A549 (cell line): ENCODE measurements at regions not wholly inside any gene's neighbourhood (a gene's known extent, or its start where the extent isn't known, plus 50 kb on each side); places are given as distances from the start of the nearest gene placed in this dataset.

Experiments
- ATAC-seq, 2 experiments: fragments of 200-7000 bp in 1 of 2; fragments of >200 bp in 1 of 2; cut with Nextera tagmentation in 1 of 2; cut with Tn5 transposase in 1 of 2; 3 replicates each; pipeline versions ENCODE4 v1.8.0 to v1.9.1; 2018 to 2020; ENCODE audit warnings: mild to moderate bottlenecking in 1 of 2, moderate library complexity in 1 of 2
- CTCF ChIA-PET: fragments of 300-600 bp; sonication (Branson Sonifier 250); formaldehyde crosslinking; extraction: SDS; loops from one replicate; lab custom pipeline; 2021; ENCODE audit warnings: antibody characterized with exemption, inconsistent platforms; lab: Yijun Ruan, JAX
- POLR2A ChIA-PET: fragments of 350-600 bp; formaldehyde crosslinking; extraction: SDS; loops from one replicate; lab custom pipeline; 2021; ENCODE audit warnings: antibody characterized with exemption, inconsistent platforms; lab: Yijun Ruan, JAX
- DNase-seq, 2 experiments: peaks; one replicate each; pipeline versions ENCODE4 v3.0.0 to v3.0.0-alpha.2; 2011 to 2016; ENCODE audit warnings: low read depth in 1 of 2, low spot score in 1 of 2
- FAIRE-seq: peaks from 2 replicates; lab custom pipeline; 2011; peaks lifted over from hg19 to GRCh38; lab: Jason Lieb, UNC
- H3K27ac ChIP-seq, 2 experiments: fragments of >200 bp; sonication (Bioruptor Twin); formaldehyde crosslinking; 3 replicates each; pipeline ENCODE4 v1.5.1; 2016 to 2017
- H3K4me1 ChIP-seq: fragments of >200 bp; sonication (Bioruptor Twin); formaldehyde crosslinking; 3 replicates; pipeline ENCODE4 v1.6.1; 2016
- H3K4me2 ChIP-seq: fragments of >200 bp; sonication (Bioruptor Twin); formaldehyde crosslinking; 3 replicates; pipeline ENCODE4 v1.6.1; 2016
- H3K4me3 ChIP-seq: fragments of >200 bp; sonication (Bioruptor Twin); formaldehyde crosslinking; 3 replicates; pipeline ENCODE4 v1.5.1; 2016
- H3K9me3 ChIP-seq: fragments of >200 bp; sonication (Bioruptor Twin); formaldehyde crosslinking; 3 replicates; pipeline ENCODE4 v1.6.1; 2016
- CBX2 ChIP-seq: fragments of 200-600 bp; sonication (generic); IDR thresholded peaks from 2 replicates; pipeline ENCODE4 v1.6.1; 2016; ENCODE audit warnings: low read depth, mild to moderate bottlenecking, borderline replicate concordance
- EHF ChIP-seq: fragments of 250-450 bp; sonication (Bioruptor Pico); IDR thresholded peaks from 2 replicates; pipeline ENCODE4 v1.5.0; 2020; ENCODE audit warnings: mild to moderate bottlenecking
- FOSB ChIP-seq: fragments of 250-450 bp; sonication (Bioruptor Pico); IDR thresholded peaks from 2 replicates; pipeline ENCODE4 v1.5.0; 2020; ENCODE audit warnings: mild to moderate bottlenecking, moderate library complexity
- HDAC2 ChIP-seq: fragments of 200-600 bp; sonication (generic); IDR thresholded peaks from 2 replicates; pipeline ENCODE4 v1.6.1; 2016
- HOXA7 ChIP-seq: fragments of 250-450 bp; sonication (Bioruptor Pico); IDR thresholded peaks from 2 replicates; pipeline ENCODE4 v1.5.0; 2020; ENCODE audit warnings: mild to moderate bottlenecking, moderate library complexity
- HOXB5 ChIP-seq: fragments of 250-450 bp; sonication (Bioruptor Pico); IDR thresholded peaks from 2 replicates; pipeline ENCODE4 v1.5.0; 2020; ENCODE audit warnings: mild to moderate bottlenecking, moderate library complexity
- JUNB ChIP-seq: fragments of >200 bp; sonication (Bioruptor Twin); formaldehyde crosslinking; IDR thresholded peaks from 2 replicates; pipeline ENCODE4 v1.6.1; 2016
- MYC ChIP-seq: IDR thresholded peaks from 2 replicates; pipeline ENCODE4 v1.6.1; 2012; ENCODE audit warnings: mild to moderate bottlenecking, inconsistent platforms, low read length, improper control_type of control experiment, borderline replicate concordance
- NFE2L2 ChIP-seq: fragments of 150-350 bp; conservative IDR thresholded peaks from 2 replicates; pipeline ENCODE4 v1.6.1; 2014; ENCODE audit warnings: low read length
- POLR2A ChIP-seq: IDR thresholded peaks from 2 replicates; pipeline ENCODE4 v1.6.1; 2012; ENCODE audit warnings: mild to moderate bottlenecking, low read length
- RAD21 ChIP-seq, 2 experiments: fragments of >200 bp in 1 of 2; sonication (Bioruptor Twin) in 1 of 2; formaldehyde crosslinking in 1 of 2; IDR thresholded peaks in 1 of 2; conservative IDR thresholded peaks in 1 of 2; 2 replicates in 1 of 2; 3 replicates in 1 of 2; pipeline ENCODE4 v1.6.1; 2012 to 2018; ENCODE audit warnings: inconsistent platforms in 1 of 2
- RFX5 ChIP-seq: fragments of 450-650 bp; IDR thresholded peaks from 2 replicates; pipeline ENCODE4 v1.7.1; 2014; ENCODE audit warnings: antibody characterized with exemption, mild to moderate bottlenecking, moderate library complexity
- SREBF2 ChIP-seq: fragments of 450-650 bp; IDR thresholded peaks from 2 replicates; pipeline ENCODE4 v1.6.1; 2014; ENCODE audit warnings: mild to moderate bottlenecking, moderate library complexity
- TFCP2L1 ChIP-seq: fragments of 250-450 bp; sonication (Bioruptor Pico); IDR thresholded peaks from 2 replicates; pipeline ENCODE4 v1.5.0; 2021; ENCODE audit warnings: mild to moderate bottlenecking
- ZC3H11A ChIP-seq: fragments of 450-650 bp; IDR thresholded peaks from 2 replicates; pipeline ENCODE4 v1.6.1; 2014; ENCODE audit warnings: antibody characterized with exemption, mild to moderate bottlenecking
- ZFP36 ChIP-seq: fragments of 450-650 bp; IDR thresholded peaks from 2 replicates; pipeline ENCODE4 v1.6.1; 2014; ENCODE audit warnings: borderline replicate concordance; ENCODE audit not compliant: partially characterized antibody
- ZNF302 ChIP-seq: fragments of 250-450 bp; sonication (Bioruptor Pico); IDR thresholded peaks from 2 replicates; pipeline ENCODE4 v1.9.0; 2021; ENCODE audit warnings: inconsistent platforms, mild to moderate bottlenecking, moderate library complexity
- ZSCAN20 ChIP-seq: fragments of 250-450 bp; sonication (Bioruptor Pico); IDR thresholded peaks from 2 replicates; pipeline ENCODE4 v1.8.0; 2022; ENCODE audit warnings: mild to moderate bottlenecking, moderate library complexity
- WGBS: methylation state at CpG from one replicate; pipeline ENCODE4 v1.1.6; 2017; ENCODE audit errors: missing lambda C conversion rate; 5-methylcytosine and 5-hydroxymethylcytosine counted together
- small RNA-seq, 6 experiments: library from RNA; depleted of rRNA; stranded (forward); fragments of <200 nt; gene quantifications; one replicate each; pipeline ENCODE3, GENCODE V24; 2012
- TF ChIP-seq, protein P1 (sequence below): fragments of >200 bp; sonication (Bioruptor Twin); formaldehyde crosslinking; IDR thresholded peaks from 3 replicates; pipeline ENCODE4 v1.6.1; 2016
- TF ChIP-seq, protein P2 (sequence below): fragments of 450-650 bp; IDR thresholded peaks from 2 replicates; pipeline ENCODE4 v1.6.1; 2014; ENCODE audit warnings: antibody characterized with exemption
- TF ChIP-seq, protein P3 (sequence below): fragments of >200 bp; sonication (Bioruptor Twin); formaldehyde crosslinking; IDR thresholded peaks from 2 replicates; pipeline ENCODE4 v1.6.1; 2016
- TF ChIP-seq, protein P4 (sequence below): fragments of 250-450 bp; sonication (Bioruptor Pico); IDR thresholded peaks from 2 replicates; pipeline ENCODE4 v1.5.0; 2020; ENCODE audit warnings: low read depth, mild to moderate bottlenecking, moderate library complexity

DNA sequence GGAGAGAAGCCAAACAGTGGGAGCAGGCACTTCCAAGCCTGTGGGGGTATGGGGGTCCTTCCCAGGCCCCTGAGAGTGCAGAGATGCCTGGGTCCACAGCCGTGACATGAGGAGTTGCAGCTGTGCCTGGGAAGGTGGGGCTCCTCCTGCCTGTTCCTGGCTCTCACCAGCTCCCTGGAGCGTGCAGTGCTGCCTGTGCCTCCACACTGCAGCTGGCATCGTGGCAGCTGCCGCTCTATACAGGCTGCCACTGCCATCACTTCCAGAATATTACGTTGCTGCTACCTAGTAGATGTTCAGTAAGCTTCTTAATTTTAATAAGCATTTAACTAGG, 223.7 kb downstream of the KCNC2 start:
- TF ChIP-seq JUNB = no peak
- TF ChIP-seq, protein P1, sequence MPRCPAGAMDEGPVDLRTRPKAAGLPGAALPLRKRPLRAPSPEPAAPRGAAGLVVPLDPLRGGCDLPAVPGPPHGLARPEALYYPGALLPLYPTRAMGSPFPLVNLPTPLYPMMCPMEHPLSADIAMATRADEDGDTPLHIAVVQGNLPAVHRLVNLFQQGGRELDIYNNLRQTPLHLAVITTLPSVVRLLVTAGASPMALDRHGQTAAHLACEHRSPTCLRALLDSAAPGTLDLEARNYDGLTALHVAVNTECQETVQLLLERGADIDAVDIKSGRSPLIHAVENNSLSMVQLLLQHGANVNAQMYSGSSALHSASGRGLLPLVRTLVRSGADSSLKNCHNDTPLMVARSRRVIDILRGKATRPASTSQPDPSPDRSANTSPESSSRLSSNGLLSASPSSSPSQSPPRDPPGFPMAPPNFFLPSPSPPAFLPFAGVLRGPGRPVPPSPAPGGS = no peak
- no peak for TF ChIP-seq ZC3H11A
- TF ChIP-seq, protein P2, sequence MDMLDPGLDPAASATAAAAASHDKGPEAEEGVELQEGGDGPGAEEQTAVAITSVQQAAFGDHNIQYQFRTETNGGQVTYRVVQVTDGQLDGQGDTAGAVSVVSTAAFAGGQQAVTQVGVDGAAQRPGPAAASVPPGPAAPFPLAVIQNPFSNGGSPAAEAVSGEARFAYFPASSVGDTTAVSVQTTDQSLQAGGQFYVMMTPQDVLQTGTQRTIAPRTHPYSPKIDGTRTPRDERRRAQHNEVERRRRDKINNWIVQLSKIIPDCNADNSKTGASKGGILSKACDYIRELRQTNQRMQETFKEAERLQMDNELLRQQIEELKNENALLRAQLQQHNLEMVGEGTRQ = no peak
- TF ChIP-seq HDAC2 = no peak
- TF ChIP-seq, protein P3, sequence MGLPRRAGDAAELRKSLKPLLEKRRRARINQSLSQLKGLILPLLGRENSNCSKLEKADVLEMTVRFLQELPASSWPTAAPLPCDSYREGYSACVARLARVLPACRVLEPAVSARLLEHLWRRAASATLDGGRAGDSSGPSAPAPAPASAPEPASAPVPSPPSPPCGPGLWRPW = no peak
- no peak for TF ChIP-seq EHF (CRISPR knock-in tag)
- no peak for TF ChIP-seq ZSCAN20 (CRISPR knock-in tag)
- no peak for TF ChIP-seq MYC
- TF ChIP-seq ZNF302 (CRISPR knock-in tag) = no peak
- TF ChIP-seq, protein P4, sequence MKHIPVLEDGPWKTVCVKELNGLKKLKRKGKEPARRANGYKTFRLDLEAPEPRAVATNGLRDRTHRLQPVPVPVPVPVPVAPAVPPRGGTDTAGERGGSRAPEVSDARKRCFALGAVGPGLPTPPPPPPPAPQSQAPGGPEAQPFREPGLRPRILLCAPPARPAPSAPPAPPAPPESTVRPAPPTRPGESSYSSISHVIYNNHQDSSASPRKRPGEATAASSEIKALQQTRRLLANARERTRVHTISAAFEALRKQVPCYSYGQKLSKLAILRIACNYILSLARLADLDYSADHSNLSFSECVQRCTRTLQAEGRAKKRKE = no peak
- TF ChIP-seq RFX5 = no peak
- TF ChIP-seq NFE2L2 = no peak
- TF ChIP-seq FOSB (CRISPR knock-in tag) = no peak
- no peak for FAIRE-seq
- H3K27ac ChIP-seq = no peak overlapping the region
- 61% methylated on average over 5 of the region's 5 CpGs for WGBS
- no peak overlapping the region for H3K4me3 ChIP-seq
- no peaks in the 10 kb centered on the region for H3K9me3 ChIP-seq
- H3K4me1 ChIP-seq = no peaks in the 10 kb centered on the region
- CTCF ChIA-PET = no interaction called here
- no peak; a peak in 1 of 6 replicates for ATAC-seq
- no peak for DNase-seq
- H3K4me2 ChIP-seq = no peak overlapping the region
- POLR2A ChIA-PET = no interaction called here

DNA sequence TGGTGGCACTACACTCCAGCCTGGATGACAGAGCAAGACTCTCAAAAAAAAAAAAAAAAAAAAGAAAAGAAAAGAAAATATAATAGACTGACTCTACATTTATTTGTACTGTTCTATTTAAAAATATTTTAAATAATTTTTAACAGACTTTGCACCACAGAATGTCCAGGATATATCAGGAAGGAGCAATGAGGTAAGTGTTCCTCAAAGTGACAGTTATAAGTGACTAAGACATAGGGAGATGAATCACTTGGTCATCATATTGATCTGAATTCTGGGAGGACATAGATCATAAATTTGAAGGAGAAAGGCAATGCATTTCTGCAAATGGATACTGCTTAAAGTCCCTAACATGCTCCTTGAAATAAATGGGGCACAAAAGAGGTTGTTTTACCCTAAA, 221.5 kb downstream of the KCNC2 start:
- TF ChIP-seq RAD21 (conservative IDR thresholded peaks at IDR 0.05 in 1 of 2, IDR thresholded peaks at IDR 0.05 in 1 of 2) (no peak), HOXB5 (no peak), HOXA7 (CRISPR knock-in tag) (no peak), ZFP36 (no peak), TFCP2L1 (no peak), ZSCAN20 (CRISPR knock-in tag) (no peak), EHF (CRISPR knock-in tag) (no peak), ZNF302 (CRISPR knock-in tag) (no peak), CBX2 (no peak), ZC3H11A (no peak), SREBF2 (no peak), POLR2A (no peak)
- TF ChIP-seq, protein P4 = no peak
- DNase-seq (no peak), FAIRE-seq (no peak), ATAC-seq (no peak)
- Histone ChIP-seq H3K4me1 (no peaks in the 10 kb centered on the region), H3K27ac (no peak overlapping the region), H3K4me2 (no peak overlapping the region), H3K4me3 (no peak overlapping the region), H3K9me3 (no peaks in the 10 kb centered on the region)
- CTCF ChIA-PET = no interaction called here
- POLR2A ChIA-PET = no interaction called here

Small RNA genes lying in the stretch of these regions (small RNA-seq; reads per million reads assigned to genes)
- 0 reads per million in 6 experiments for gene AC123904.2
